ENCODE measurements at regions not wholly inside any gene's neighbourhood (a gene's known extent, or its start where the extent isn't known, plus 50 kb on each side); places are given as distances from the start of the nearest gene placed in this dataset.

GRCh38 chr3:62955126-62955525 lies 79.9 kb upstream of the CADPS start:
- no peak overlapping the region for H3K27ac ChIP-seq

GRCh38 chr3:62956411-62956810 lies 81.2 kb upstream of the CADPS start:
- TF ChIP-seq CTCF (conservative IDR thresholded peaks at IDR 0.05): no peak
- TF ChIP-seq ZFX (IDR thresholded peaks at IDR 0.05): no peak
- no peak overlapping the region for H3K27ac ChIP-seq

More at GRCh38 chr3:62955126-62955525, 79.9 kb upstream of the CADPS start:
- TF ChIP-seq CTCF (conservative IDR thresholded peaks at IDR 0.05): no peak
- TF ChIP-seq ZFX (IDR thresholded peaks at IDR 0.05): no peak

GRCh38 chr3:62961874-62962556 lies 86.8 kb upstream of the CADPS start:
- TF ChIP-seq CTCF (conservative IDR thresholded peaks at IDR 0.05): no peak
- no peak for TF ChIP-seq ZFX (IDR thresholded peaks at IDR 0.05)
- no peak overlapping the region for H3K27ac ChIP-seq

GRCh38 chr3:62962714-62963113 lies 87.5 kb upstream of the CADPS start:
- TF ChIP-seq CTCF (conservative IDR thresholded peaks at IDR 0.05) (no peak), ZFX (IDR thresholded peaks at IDR 0.05) (no peak)
- no peak overlapping the region for H3K27ac ChIP-seq

- no peak overlapping the region for H3K27ac ChIP-seq
- TF ChIP-seq CTCF (conservative IDR thresholded peaks at IDR 0.05) (no peak), ZFX (IDR thresholded peaks at IDR 0.05) (no peak)
These were observed 90.1 kb upstream of the CADPS start for GRCh38 chr3:62965311-62965710.

GRCh38 chr3:62968128-62968527 lies 92.9 kb upstream of the CADPS start:
- TF ChIP-seq CTCF (conservative IDR thresholded peaks at IDR 0.05) (no peak), ZFX (IDR thresholded peaks at IDR 0.05) (no peak)
- H3K27ac ChIP-seq: no peak overlapping the region

GRCh38 chr3:62970648-62971047 lies 95.4 kb upstream of the CADPS start:
- no peak for TF ChIP-seq CTCF (conservative IDR thresholded peaks at IDR 0.05)
- TF ChIP-seq ZFX (IDR thresholded peaks at IDR 0.05): no peak
- no peak overlapping the region for H3K27ac ChIP-seq
